Gastroesophageal sphincter (tissue), 3 donors: ENCODE measurements at regions not wholly inside any gene's neighbourhood (a gene's known extent, or its start where the extent isn't known, plus 50 kb on each side); places are given as distances from the start of the nearest gene placed in this dataset.

ENCODE experiments used
- CTCF ChIP-seq, 4 experiments: fragments of 200-600 bp in 2 of 4; fragments of 450-650 bp in 2 of 4; sonication (generic) in 1 of 4; IDR thresholded peaks; one replicate each; pipeline ENCODE4 v1.5.1; 2017 to 2019; ENCODE audit warnings: antibody characterized with exemption in 4 of 4, mild to moderate bottlenecking in 2 of 4, moderate library complexity in 2 of 4
- EP300 ChIP-seq: sonication (generic); formaldehyde crosslinking; IDR thresholded peaks from one replicate; pipeline ENCODE4 v1.6.1; 2017; ENCODE audit warnings: antibody characterized with exemption, mild to moderate bottlenecking
- POLR2A ChIP-seq, 2 donors: fragments of 450-650 bp; IDR thresholded peaks; one replicate each; pipeline ENCODE4 v1.6.1; 2017; ENCODE audit warnings: antibody characterized with exemption in 2 of 2, mild to moderate bottlenecking in 2 of 2, moderate library complexity in 1 of 2
- POLR2AphosphoS5 ChIP-seq: sonication (generic); formaldehyde crosslinking; IDR thresholded peaks from one replicate; pipeline ENCODE4 v1.6.1; 2017; ENCODE audit warnings: antibody characterized with exemption

GRCh38 chr15:25230442-25230841 lies 208.4 kb downstream of the UBE3A start:
- no peak for TF ChIP-seq CTCF (IDR thresholded peaks at IDR 0.05)
- TF ChIP-seq POLR2AphosphoS5, result no peak
- TF ChIP-seq POLR2A (IDR thresholded peaks at IDR 0.05), result no peak
- no peak for TF ChIP-seq EP300
